ENCODE measurements at regions not wholly inside any gene's neighbourhood (a gene's known extent, or its start where the extent isn't known, plus 50 kb on each side); places are given as distances from the start of the nearest gene placed in this dataset.

GRCh38 chr11:71383461-71383860 is 64.7 kb downstream of the DHCR7 start:
- TF ChIP-seq POLR2A (IDR thresholded peaks at IDR 0.05) (no peak), CTCF (IDR thresholded peaks at IDR 0.05) (no peak)

GRCh38 chr11:71381781-71382505 is 66.2 kb downstream of the DHCR7 start:
- Histone ChIP-seq H3K36me3 (ENCODE audit: low read depth, missing control alignments) (no peaks in the 10 kb centered on the region), H3K4me1 (no peaks in the 10 kb centered on the region), H3K9me3 (no peaks in the 10 kb centered on the region), H3K27me3 (no peaks in the 10 kb centered on the region), H3K27ac (no peak overlapping the region), H3K4me3 (no peak overlapping the region)
- TF ChIP-seq POLR2A (IDR thresholded peaks at IDR 0.05) (no peak), CTCF (IDR thresholded peaks at IDR 0.05) (no peak)
- 90 to 93% methylated on average over 5 of the region's 5 CpGs for WGBS, 2 donors
- intact Hi-C loops (cut with DNase I; ENCODE audit: low total_unique reads) = no loop called here
- no peak for DNase-seq

More at GRCh38 chr11:71383461-71383860, 64.7 kb downstream of the DHCR7 start:
- no peak overlapping the region for H3K27ac ChIP-seq
- intact Hi-C loops (cut with DNase I; ENCODE audit: low total_unique reads) = no loop called here
- no peak overlapping the region for H3K4me3 ChIP-seq
- DNase-seq = no peak
- no peaks in the 10 kb centered on the region for H3K36me3 ChIP-seq (ENCODE audit: low read depth, missing control alignments)
- H3K4me1 ChIP-seq = no peaks in the 10 kb centered on the region
- no peaks in the 10 kb centered on the region for H3K27me3 ChIP-seq
- 100% methylated on average over 1 of the region's 1 CpG for WGBS, 2 donors
- H3K9me3 ChIP-seq = no peaks in the 10 kb centered on the region

- H3K4me1 ChIP-seq = no peaks in the 10 kb centered on the region
- H3K27me3 ChIP-seq = no peaks in the 10 kb centered on the region
- H3K9me3 ChIP-seq = no peaks in the 10 kb centered on the region
- DNase-seq = no peak
- TF ChIP-seq POLR2A (IDR thresholded peaks at IDR 0.05) (no peak), CTCF (IDR thresholded peaks at IDR 0.05) (no peak)
- H3K27ac ChIP-seq = no peak overlapping the region
- H3K36me3 ChIP-seq (ENCODE audit: low read depth, missing control alignments) = no peaks in the 10 kb centered on the region
- H3K4me3 ChIP-seq = no peak overlapping the region
- intact Hi-C loops (cut with DNase I; ENCODE audit: low total_unique reads) = no loop called here
- 59 to 61% methylated on average over 2 of the region's 2 CpGs for WGBS, 2 donors
Measured at GRCh38 chr11:71379701-71380100, 68.5 kb downstream of the DHCR7 start.

GRCh38 chr11:71373791-71374454 is 74.3 kb downstream of the DHCR7 start:
- no peak overlapping the region for H3K27ac ChIP-seq
- no peak overlapping the region for H3K4me3 ChIP-seq
- no peaks in the 10 kb centered on the region for H3K9me3 ChIP-seq
- H3K4me1 ChIP-seq = no peaks in the 10 kb centered on the region
- 70 to 82% methylated on average over 7 of the region's 7 CpGs for WGBS, 2 donors
- DNase-seq = no peak
- H3K36me3 ChIP-seq (ENCODE audit: low read depth, missing control alignments) = no peaks in the 10 kb centered on the region
- intact Hi-C loops (cut with DNase I; ENCODE audit: low total_unique reads) = no loop called here
- no peaks in the 10 kb centered on the region for H3K27me3 ChIP-seq
- TF ChIP-seq POLR2A (IDR thresholded peaks at IDR 0.05) (no peak), CTCF (IDR thresholded peaks at IDR 0.05) (no peak)
